ENCODE measurements at regions not wholly inside any gene's neighbourhood (a gene's known extent, or its start where the extent isn't known, plus 50 kb on each side); places are given as distances from the start of the nearest gene placed in this dataset.

- no peak for TF ChIP-seq CTCF (conservative IDR thresholded peaks at IDR 0.05)
- no peak for TF ChIP-seq EZH2 (IDR thresholded peaks at IDR 0.05; ENCODE audit: low read depth)
Observed at GRCh38 chrX:127466211-127466610, 586.0 kb downstream of the ACTRT1 start.
